PC-9 (cell line): ENCODE measurements at regions not wholly inside any gene's neighbourhood (a gene's known extent, or its start where the extent isn't known, plus 50 kb on each side); places are given as distances from the start of the nearest gene placed in this dataset.

Experiments
- EZH2 ChIP-seq: fragments of 200-600 bp; sonication (generic); IDR thresholded peaks from 2 replicates; pipeline ENCODE4 v1.8.0; 2017; ENCODE audit warnings: antibody characterized with exemption, low read depth
- TF ChIP-seq, protein P1 (sequence below): fragments of 200-600 bp; sonication (generic); conservative IDR thresholded peaks from 2 replicates; pipeline ENCODE4 v1.6.1; 2017; ENCODE audit warnings: mixed run types, antibody characterized with exemption, mild to moderate bottlenecking, moderate library complexity

- TF ChIP-seq, protein P1, sequence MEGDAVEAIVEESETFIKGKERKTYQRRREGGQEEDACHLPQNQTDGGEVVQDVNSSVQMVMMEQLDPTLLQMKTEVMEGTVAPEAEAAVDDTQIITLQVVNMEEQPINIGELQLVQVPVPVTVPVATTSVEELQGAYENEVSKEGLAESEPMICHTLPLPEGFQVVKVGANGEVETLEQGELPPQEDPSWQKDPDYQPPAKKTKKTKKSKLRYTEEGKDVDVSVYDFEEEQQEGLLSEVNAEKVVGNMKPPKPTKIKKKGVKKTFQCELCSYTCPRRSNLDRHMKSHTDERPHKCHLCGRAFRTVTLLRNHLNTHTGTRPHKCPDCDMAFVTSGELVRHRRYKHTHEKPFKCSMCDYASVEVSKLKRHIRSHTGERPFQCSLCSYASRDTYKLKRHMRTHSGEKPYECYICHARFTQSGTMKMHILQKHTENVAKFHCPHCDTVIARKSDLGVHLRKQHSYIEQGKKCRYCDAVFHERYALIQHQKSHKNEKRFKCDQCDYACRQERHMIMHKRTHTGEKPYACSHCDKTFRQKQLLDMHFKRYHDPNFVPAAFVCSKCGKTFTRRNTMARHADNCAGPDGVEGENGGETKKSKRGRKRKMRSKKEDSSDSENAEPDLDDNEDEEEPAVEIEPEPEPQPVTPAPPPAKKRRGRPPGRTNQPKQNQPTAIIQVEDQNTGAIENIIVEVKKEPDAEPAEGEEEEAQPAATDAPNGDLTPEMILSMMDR: no peak
- no peak for TF ChIP-seq EZH2
Observed at GRCh38 chr9:107593224-107593870, 103.8 kb upstream of the KLF4 start.
